ENCODE measurements at regions not wholly inside any gene's neighbourhood (a gene's known extent, or its start where the extent isn't known, plus 50 kb on each side); places are given as distances from the start of the nearest gene placed in this dataset.
A peak's percentile ranks its signal among the peaks of the same experiment; 100 is the strongest.

- DNase-seq = no peak
Measured at GRCh38 chr4:123455360-123455759, 58.8 kb downstream of the SPRY1 start.

GRCh38 chr4:123462007-123462406 is 65.4 kb downstream of the SPRY1 start:
- DNase-seq = no peak

GRCh38 chr4:123463869-123464268 is 67.3 kb downstream of the SPRY1 start:
- no peak for DNase-seq

GRCh38 chr4:123465416-123465815 is 68.8 kb downstream of the SPRY1 start:
- no peak for DNase-seq

- DNase-seq = no peak
Measured at GRCh38 chr4:123466080-123466785, 69.6 kb downstream of the SPRY1 start.

GRCh38 chr4:123468479-123469031 is 72.0 kb downstream of the SPRY1 start:
- DNase-seq = no peak

GRCh38 chr4:123469245-123469644 is 72.7 kb downstream of the SPRY1 start:
- no peak for DNase-seq

GRCh38 chr4:123469696-123470095 is 73.1 kb downstream of the SPRY1 start:
- DNase-seq = no peak

GRCh38 chr4:123470640-123471039 is 74.0 kb downstream of the SPRY1 start:
- no peak for DNase-seq

GRCh38 chr4:123471655-123472369 is 75.2 kb downstream of the SPRY1 start:
- DNase-seq = no peak

GRCh38 chr4:123474817-123475216 is 78.2 kb downstream of the SPRY1 start:
- no peak for DNase-seq

GRCh38 chr4:123476089-123476488 is 79.5 kb downstream of the SPRY1 start:
- DNase-seq = no peak

- no peak for DNase-seq
Measured at GRCh38 chr4:123477711-123478209, 81.2 kb downstream of the SPRY1 start.

- DNase-seq = peak; percentile 67
Measured at GRCh38 chr4:123478859-123479345, 82.3 kb downstream of the SPRY1 start.

GRCh38 chr4:123479944-123480343 is 83.3 kb downstream of the SPRY1 start:
- DNase-seq = no peak

- peak; percentile 61 for DNase-seq
Measured at GRCh38 chr4:123480706-123481418, 84.3 kb downstream of the SPRY1 start.

- no peak for DNase-seq
Measured at GRCh38 chr4:123481717-123482116, 85.1 kb downstream of the SPRY1 start.

GRCh38 chr4:123484291-123484926 is 87.8 kb downstream of the SPRY1 start:
- DNase-seq = no peak

- no peak for DNase-seq
Measured at GRCh38 chr4:123485601-123486000, 89.0 kb downstream of the SPRY1 start.

- peak; percentile 56 for DNase-seq
Measured at GRCh38 chr4:123488916-123489315, 92.3 kb downstream of the SPRY1 start.

GRCh38 chr4:123495530-123495929 is 98.9 kb downstream of the SPRY1 start:
- DNase-seq = no peak

GRCh38 chr4:123496421-123496820 is 99.8 kb downstream of the SPRY1 start:
- DNase-seq = no peak

- no peak for DNase-seq
Measured at GRCh38 chr4:123497340-123497739, 100.7 kb downstream of the SPRY1 start.

All from kidney glomerular epithelial cell (primary cell).